ENCODE measurements at regions not wholly inside any gene's neighbourhood (a gene's known extent, or its start where the extent isn't known, plus 50 kb on each side); places are given as distances from the start of the nearest gene placed in this dataset.

DNA sequence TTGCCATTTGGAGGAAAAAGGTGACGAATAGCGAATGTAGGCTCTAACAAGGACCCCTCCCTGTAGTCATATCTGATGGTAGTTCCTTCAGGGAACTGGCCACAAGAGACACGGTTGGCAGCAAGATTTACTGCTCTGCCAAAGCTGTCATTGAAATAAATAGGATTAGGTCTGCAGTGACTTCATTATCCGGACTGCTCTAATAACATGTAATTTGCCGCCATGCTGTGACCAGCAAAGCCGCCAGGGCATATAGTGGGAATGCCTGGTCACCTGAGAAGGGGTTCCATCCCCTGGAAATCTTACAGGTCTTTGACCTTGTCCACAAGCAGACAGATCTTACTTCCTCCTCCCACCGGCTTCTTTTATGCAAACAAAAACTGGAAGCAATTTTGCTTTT, 59.4 kb upstream of the LAPTM4A start:
- DNase-seq (ENCODE audit: low read depth in 2 of 2), result no peak

- DNase-seq (ENCODE audit: low read depth in 2 of 2), result no peak
Observed at GRCh38 chr2:20110383-20110782, 59.0 kb upstream of the LAPTM4A start.

GRCh38 chr2:20108655-20109396, 57.4 kb upstream of the LAPTM4A start:
- DNase-seq (ENCODE audit: low read depth in 2 of 2), result no peak

DNA sequence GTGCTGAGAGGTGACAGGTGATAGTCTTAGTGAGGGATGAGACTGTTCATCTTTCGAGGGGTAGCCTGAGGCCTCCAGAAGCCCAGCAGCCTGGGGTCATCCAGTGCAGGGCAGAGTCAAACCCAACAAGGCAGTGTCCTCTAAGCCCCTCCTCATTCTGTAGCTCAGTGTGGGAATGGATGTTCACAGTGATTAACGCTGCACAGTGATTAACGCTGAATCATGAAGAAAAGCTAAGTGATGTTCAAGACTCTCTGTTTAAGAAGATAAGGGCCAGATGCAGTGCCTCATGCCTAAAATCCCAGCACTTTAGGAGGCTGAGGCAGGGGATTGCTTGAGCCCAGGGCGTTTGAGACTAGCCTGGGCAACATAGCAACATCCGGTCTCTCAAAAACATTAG, 56.3 kb upstream of the LAPTM4A start:
- no peak for DNase-seq (ENCODE audit: low read depth in 2 of 2)

- no peak for DNase-seq (ENCODE audit: low read depth in 2 of 2)
Observed at GRCh38 chr2:20107352-20107751, 55.9 kb upstream of the LAPTM4A start.

- peak; percentile 8 to 25 for DNase-seq (ENCODE audit: low read depth in 2 of 2)
Observed at GRCh38 chr2:20106746-20107145, 55.3 kb upstream of the LAPTM4A start.

GRCh38 chr2:20104900-20105545, 53.6 kb upstream of the LAPTM4A start:
- DNase-seq (ENCODE audit: low read depth in 2 of 2), result no peak

GRCh38 chr2:20103530-20103929, 52.1 kb upstream of the LAPTM4A start:
- DNase-seq (ENCODE audit: low read depth in 2 of 2), result no peak
